ENCODE measurements at regions not wholly inside any gene's neighbourhood (a gene's known extent, or its start where the extent isn't known, plus 50 kb on each side); places are given as distances from the start of the nearest gene placed in this dataset.

- TF ChIP-seq CTCF (IDR thresholded peaks at IDR 0.05) = no peak
- no peak for TF ChIP-seq POLR2A (IDR thresholded peaks at IDR 0.05)
Measured at GRCh38 chr2:194700726-194701125, 956.3 kb upstream of the SLC39A10 start.

Measured in lower leg skin (tissue), 3 donors.